H1 (cell line): ENCODE measurements at regions not wholly inside any gene's neighbourhood (a gene's known extent, or its start where the extent isn't known, plus 50 kb on each side); places are given as distances from the start of the nearest gene placed in this dataset.

Source experiments
- CEBPB ChIP-seq: IDR thresholded peaks from 2 replicates; pipeline ENCODE4 v1.6.1; 2012; ENCODE audit warnings: low read depth, low read length
- JUND ChIP-seq: IDR thresholded peaks from 2 replicates; pipeline ENCODE4 v1.6.1; 2011; ENCODE audit warnings: mild to moderate bottlenecking, improper control_type of control experiment, low read length
- TAF7 ChIP-seq: optimal IDR thresholded peaks from 2 replicates; pipeline ENCODE3; 2011; ENCODE audit warnings: low read depth, mild to moderate bottlenecking, inconsistent platforms, low read length, moderate library complexity, borderline replicate concordance
- USF2 ChIP-seq: IDR thresholded peaks from 2 replicates; pipeline ENCODE4 v1.6.1; 2011; ENCODE audit warnings: low read length, improper control_type of control experiment

- TF ChIP-seq USF2, result no peak
- no peak for TF ChIP-seq JUND
- TF ChIP-seq CEBPB, result no peak
- no peak for TF ChIP-seq TAF7
Measured at GRCh38 chr18:64278026-64278425, 129.1 kb upstream of the LINC00305 start (continued).
